Rectal smooth muscle tissue (tissue), 1 donor: ENCODE measurements at regions not wholly inside any gene's neighbourhood (a gene's known extent, or its start where the extent isn't known, plus 50 kb on each side); places are given as distances from the start of the nearest gene placed in this dataset.
"Not testable (repeated sequence)": the region's sequence is repeated elsewhere in the genome, so short reads cannot be mapped to it uniquely, and the experiment has no call there.

Source experiments
- H3K27ac ChIP-seq: one replicate; pipeline ENCODE4 v1.7.0; 2013; ENCODE audit warnings: low read depth, low read length, inconsistent platforms
- H3K27me3 ChIP-seq: one replicate; pipeline ENCODE4 v1.7.0; 2013; ENCODE audit warnings: low read length; ENCODE audit not compliant: control insufficient read depth, insufficient read depth
- H3K36me3 ChIP-seq: one replicate; pipeline ENCODE4 v1.7.0; 2013; ENCODE audit warnings: low read length; ENCODE audit not compliant: control insufficient read depth, insufficient read depth
- H3K4me1 ChIP-seq: one replicate; pipeline ENCODE4 v1.7.0; 2013; ENCODE audit warnings: low read length; ENCODE audit not compliant: control insufficient read depth, insufficient read depth
- H3K4me3 ChIP-seq: one replicate; pipeline ENCODE4 v1.7.0; 2013; ENCODE audit warnings: low read length
- H3K9ac ChIP-seq: one replicate; pipeline ENCODE4 v1.7.0; 2013; ENCODE audit warnings: low read length

- no peaks in the 10 kb centered on the region for H3K36me3 ChIP-seq
- H3K27ac ChIP-seq, result no peak overlapping the region
- H3K4me1 ChIP-seq, result no peaks in the 10 kb centered on the region
- no peak overlapping the region for H3K9ac ChIP-seq
- no peaks in the 10 kb centered on the region for H3K27me3 ChIP-seq
- no peak overlapping the region for H3K4me3 ChIP-seq
These were observed 1260.8 kb downstream of the GATA3 start for GRCh38 chr10:9315292-9315691.

DNA sequence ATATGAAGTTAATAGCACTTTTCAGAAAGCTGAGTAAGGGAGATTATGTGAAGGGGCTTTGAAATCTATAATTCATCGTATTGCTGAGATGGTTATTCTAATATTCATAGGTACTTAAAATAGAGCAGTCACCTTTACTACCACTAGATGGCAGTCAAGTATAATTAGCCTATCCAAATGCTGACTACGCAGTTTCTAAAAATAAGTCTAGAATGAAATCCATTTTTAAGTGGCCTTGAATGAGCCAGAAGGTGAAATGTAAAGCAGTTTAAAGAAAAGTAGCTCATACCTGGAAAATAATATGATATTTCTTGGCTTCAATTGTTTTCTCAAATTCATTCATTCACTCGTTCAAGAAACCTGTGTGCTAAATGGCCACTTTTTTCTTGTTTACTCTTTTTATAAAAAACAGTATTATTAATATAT, 1277.1 kb downstream of the GATA3 start:
- Histone ChIP-seq H3K27ac (no peak overlapping the region), H3K36me3 (no peaks in the 10 kb centered on the region), H3K9ac (no peak overlapping the region), H3K27me3 (no peaks in the 10 kb centered on the region), H3K4me3 (no peak overlapping the region), H3K4me1 (no peaks in the 10 kb centered on the region)

- no peak overlapping the region for H3K9ac ChIP-seq
- H3K27ac ChIP-seq, result no peak overlapping the region
- H3K4me1 ChIP-seq, result no peaks in the 10 kb centered on the region
- no peak overlapping the region for H3K4me3 ChIP-seq
- H3K27me3 ChIP-seq, result no peaks in the 10 kb centered on the region
- no peaks in the 10 kb centered on the region for H3K36me3 ChIP-seq
These were observed 1279.8 kb downstream of the GATA3 start for GRCh38 chr10:9334270-9334669.

- Histone ChIP-seq H3K36me3 (no peaks in the 10 kb centered on the region), H3K27me3 (no peaks in the 10 kb centered on the region), H3K4me1 (peaks cover 4% of the 10 kb centered on the region), H3K9ac (no peak overlapping the region), H3K4me3 (no peak overlapping the region), H3K27ac (no peak overlapping the region)
These were observed 1285.2 kb downstream of the GATA3 start for GRCh38 chr10:9339716-9340115.

- H3K27me3 ChIP-seq, result no peaks in the 10 kb centered on the region
- no peaks in the 10 kb centered on the region for H3K36me3 ChIP-seq
- H3K4me1 ChIP-seq, result peaks cover 4% of the 10 kb centered on the region
- no peak overlapping the region for H3K9ac ChIP-seq
- H3K4me3 ChIP-seq, result no peak overlapping the region
- H3K27ac ChIP-seq, result no peak overlapping the region
These were observed 1288.5 kb downstream of the GATA3 start for GRCh38 chr10:9342885-9343570.

DNA sequence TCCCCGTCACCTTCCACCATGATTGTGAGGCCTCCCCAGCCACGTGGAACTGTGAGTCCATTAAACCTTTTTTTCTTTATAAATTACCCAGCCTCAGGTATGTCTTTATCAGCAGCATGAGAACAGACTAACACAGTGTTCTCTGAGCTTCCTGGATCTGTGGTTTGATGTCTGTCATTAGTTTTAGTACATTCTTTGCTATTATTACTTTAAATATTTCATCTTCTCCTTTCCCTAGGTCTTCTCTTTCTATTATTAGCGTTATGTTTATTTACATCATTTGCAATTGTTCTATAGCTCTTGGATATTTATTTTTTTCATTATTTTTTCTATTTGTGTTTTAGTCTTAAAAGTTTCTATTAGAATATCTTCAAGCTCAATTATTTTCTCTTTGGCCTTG, 1293.4 kb downstream of the GATA3 start:
- not testable (repeated sequence) for H3K27ac ChIP-seq, H3K4me3 ChIP-seq, H3K27me3 ChIP-seq, H3K9ac ChIP-seq, H3K36me3 ChIP-seq, H3K4me1 ChIP-seq

- H3K27ac ChIP-seq, result no peak overlapping the region
- H3K36me3 ChIP-seq, result no peaks in the 10 kb centered on the region
- H3K4me3 ChIP-seq, result no peak overlapping the region
- no peaks in the 10 kb centered on the region for H3K27me3 ChIP-seq
- H3K9ac ChIP-seq, result no peak overlapping the region
- peaks cover 3% of the 10 kb centered on the region for H3K4me1 ChIP-seq
These were observed 1303.0 kb downstream of the GATA3 start for GRCh38 chr10:9357471-9357870.

DNA sequence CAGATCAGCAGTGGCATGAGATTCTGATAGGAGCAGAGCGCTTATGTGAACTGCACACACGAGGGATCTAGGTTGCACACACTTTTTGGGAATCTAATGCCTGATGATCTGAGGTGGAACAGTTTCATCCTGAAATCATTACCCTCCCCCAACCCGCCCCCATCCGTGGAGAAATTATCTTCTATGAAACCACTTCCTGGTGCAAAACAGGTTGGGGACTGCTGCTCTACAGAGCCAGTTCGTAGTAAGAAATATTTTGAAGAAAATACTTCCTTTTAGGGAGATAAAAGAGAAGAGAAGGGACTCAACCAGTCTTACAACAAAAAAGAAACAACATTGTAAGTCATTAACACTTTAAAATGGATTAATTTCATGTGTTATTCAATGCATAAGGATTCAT, 1308.2 kb downstream of the GATA3 start:
- Histone ChIP-seq H3K4me3 (no peak overlapping the region), H3K4me1 (peaks cover under 1% of the 10 kb centered on the region), H3K9ac (no peak overlapping the region), H3K27me3 (no peaks in the 10 kb centered on the region), H3K27ac (no peak overlapping the region), H3K36me3 (no peaks in the 10 kb centered on the region)

DNA sequence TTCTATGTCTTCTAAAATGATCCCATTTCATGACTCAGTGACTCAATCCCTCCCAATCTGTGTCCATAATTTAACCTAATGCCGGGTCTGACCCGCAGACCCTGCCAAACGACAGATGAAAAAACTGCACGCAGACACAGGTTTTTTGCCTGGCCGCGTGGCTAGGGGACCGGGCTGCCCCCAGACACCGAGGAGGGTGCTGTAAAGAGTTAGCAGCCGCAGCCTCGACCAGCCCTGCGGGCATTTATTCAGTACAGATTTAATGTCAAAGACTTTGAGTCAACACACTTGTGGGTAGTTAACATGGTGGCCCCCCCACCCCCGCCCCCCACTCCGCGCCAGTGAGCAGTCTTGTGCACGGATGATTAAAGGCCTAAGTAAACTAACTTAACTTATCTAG, 1324.7 kb downstream of the GATA3 start:
- Histone ChIP-seq H3K36me3 (no peaks in the 10 kb centered on the region), H3K4me3 (no peak overlapping the region), H3K9ac (no peak overlapping the region), H3K27me3 (no peaks in the 10 kb centered on the region), H3K27ac (no peak overlapping the region), H3K4me1 (no peaks in the 10 kb centered on the region)

- Histone ChIP-seq H3K4me1 (no peaks in the 10 kb centered on the region), H3K27me3 (no peaks in the 10 kb centered on the region)
These were observed 1327.4 kb downstream of the GATA3 start for GRCh38 chr10:9381733-9382532.

GRCh38 chr10:9382533-9382866, 1328.0 kb downstream of the GATA3 start:
- H3K4me3 ChIP-seq, result no peak overlapping the region
- no peaks in the 10 kb centered on the region for H3K27me3 ChIP-seq
- H3K36me3 ChIP-seq, result no peaks in the 10 kb centered on the region
- H3K27ac ChIP-seq, result no peak overlapping the region
- H3K9ac ChIP-seq, result no peak overlapping the region
- H3K4me1 ChIP-seq, result no peaks in the 10 kb centered on the region

More at GRCh38 chr10:9381733-9382532, 1327.4 kb downstream of the GATA3 start:
- H3K27ac ChIP-seq, result no peak overlapping the region
- no peak overlapping the region for H3K4me3 ChIP-seq
- H3K36me3 ChIP-seq, result no peaks in the 10 kb centered on the region
- no peak overlapping the region for H3K9ac ChIP-seq

DNA sequence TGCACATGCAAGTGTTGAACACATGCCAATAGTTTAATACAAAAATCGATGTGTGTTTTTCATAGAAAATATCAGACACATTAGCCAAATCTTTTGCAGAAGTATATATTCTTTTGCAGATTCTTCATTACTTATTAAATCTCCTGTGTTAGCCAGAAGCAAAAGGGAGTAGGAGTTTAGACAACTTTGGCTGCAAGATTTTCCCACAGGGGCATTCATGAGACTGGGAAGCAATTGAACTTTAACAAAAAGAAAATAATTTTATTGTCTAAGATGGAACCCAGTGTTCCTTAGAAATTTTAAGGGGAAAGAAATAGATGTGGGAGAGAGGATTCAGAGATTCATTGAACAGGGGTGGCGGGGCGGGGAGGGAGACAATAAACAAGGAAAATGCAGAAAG, 1336.0 kb downstream of the GATA3 start:
- H3K9ac ChIP-seq, result no peak overlapping the region
- no peaks in the 10 kb centered on the region for H3K27me3 ChIP-seq
- no peak overlapping the region for H3K4me3 ChIP-seq
- no peaks in the 10 kb centered on the region for H3K36me3 ChIP-seq
- no peaks in the 10 kb centered on the region for H3K4me1 ChIP-seq
- no peak overlapping the region for H3K27ac ChIP-seq
